ENCODE measurements at regions not wholly inside any gene's neighbourhood (a gene's known extent, or its start where the extent isn't known, plus 50 kb on each side); places are given as distances from the start of the nearest gene placed in this dataset.

- TF ChIP-seq STAT5B (CRISPR knock-in tag; IDR thresholded peaks at IDR 0.05) (no peak), ZNF781 (CRISPR knock-in tag; IDR thresholded peaks at IDR 0.05; ENCODE audit: borderline replicate concordance, not compliant biosample characterization) (peak; percentile 67), MTERF4 (CRISPR knock-in tag; IDR thresholded peaks at IDR 0.05) (no peak), ZFYVE20 (CRISPR knock-in tag; IDR thresholded peaks at IDR 0.05; ENCODE audit: borderline replicate concordance, low read depth) (no peak), SETDB1 (CRISPR knock-in tag; IDR thresholded peaks at IDR 0.05; ENCODE audit: borderline replicate concordance) (no peak), SAP130 (CRISPR knock-in tag; IDR thresholded peaks at IDR 0.05; ENCODE audit: low read depth) (peak; percentile 82), ZNF281 (CRISPR knock-in tag; IDR thresholded peaks at IDR 0.05; ENCODE audit: borderline replicate concordance) (no peak), CAMTA2 (CRISPR knock-in tag; IDR thresholded peaks at IDR 0.05; ENCODE audit: borderline replicate concordance) (no peak), DR1 (CRISPR knock-in tag; IDR thresholded peaks at IDR 0.05) (no peak), ZSCAN20 (CRISPR knock-in tag; IDR thresholded peaks at IDR 0.05; ENCODE audit: borderline replicate concordance) (peak; percentile 50; the same call in 1 of the 2 replicates), MIER2 (CRISPR knock-in tag; IDR thresholded peaks at IDR 0.05) (no peak), CENPX (CRISPR knock-in tag; IDR thresholded peaks at IDR 0.05) (no peak), ZFP36 (IDR thresholded peaks at IDR 0.05; ENCODE audit: borderline replicate concordance, low read depth, low read length, partially characterized antibody) (no peak), ZNF646 (CRISPR knock-in tag; IDR thresholded peaks at IDR 0.05) (no peak), SRSF1 (optimal IDR thresholded peaks at IDR 0.05; ENCODE audit: low read depth, low read length) (no peak), ZBTB34 (CRISPR knock-in tag; IDR thresholded peaks at IDR 0.05) (no peak), ISL2 (CRISPR knock-in tag; IDR thresholded peaks at IDR 0.05) (peak; percentile 74)
Measured at GRCh38 chr1:234975941-234976860, 152.4 kb downstream of the TOMM20 start (continued).
